ENCODE measurements at regions not wholly inside any gene's neighbourhood (a gene's known extent, or its start where the extent isn't known, plus 50 kb on each side); places are given as distances from the start of the nearest gene placed in this dataset.

GRCh38 chr15:66935688-66936087 is 129.7 kb upstream of the SMAD3 start:
- TF ChIP-seq CTCF (IDR thresholded peaks at IDR 0.05) (no peak), EP300 (IDR thresholded peaks at IDR 0.05; ENCODE audit: low read depth) (no peak)

Measured in transverse colon (tissue), 3 donors.